ENCODE measurements at regions not wholly inside any gene's neighbourhood (a gene's known extent, or its start where the extent isn't known, plus 50 kb on each side); places are given as distances from the start of the nearest gene placed in this dataset.
"Not testable (repeated sequence)": the region's sequence is repeated elsewhere in the genome, so short reads cannot be mapped to it uniquely, and the experiment has no call there.

GRCh38 chr2:67182884-67183283, 214.2 kb upstream of the ETAA1 start:
- no peak for DNase-seq (ENCODE audit: low spot score)

- no peak for DNase-seq (ENCODE audit: low spot score)
Observed at GRCh38 chr2:67186326-67186725, 210.8 kb upstream of the ETAA1 start.

GRCh38 chr2:67186871-67187270, 210.3 kb upstream of the ETAA1 start:
- DNase-seq (ENCODE audit: low spot score) = no peak

GRCh38 chr2:67195327-67195726, 201.8 kb upstream of the ETAA1 start:
- not testable (repeated sequence) for DNase-seq (ENCODE audit: low spot score)

- no peak for DNase-seq (ENCODE audit: low spot score)
Observed at GRCh38 chr2:67201521-67201920, 195.6 kb upstream of the ETAA1 start.

- DNase-seq (ENCODE audit: low spot score) = no peak
Observed at GRCh38 chr2:67204349-67204748, 192.8 kb upstream of the ETAA1 start.

GRCh38 chr2:67208887-67209500, 188.1 kb upstream of the ETAA1 start:
- no peak for DNase-seq (ENCODE audit: low spot score)

- DNase-seq (ENCODE audit: low spot score) = no peak
Observed at GRCh38 chr2:67210430-67210829, 186.7 kb upstream of the ETAA1 start.

GRCh38 chr2:67212203-67212602, 184.9 kb upstream of the ETAA1 start:
- DNase-seq (ENCODE audit: low spot score) = no peak

GRCh38 chr2:67213270-67213670, 183.9 kb upstream of the ETAA1 start:
- no peak for DNase-seq (ENCODE audit: low spot score)

GRCh38 chr2:67213677-67214402, 183.3 kb upstream of the ETAA1 start:
- no peak for DNase-seq (ENCODE audit: low spot score)

GRCh38 chr2:67214585-67215185, 182.4 kb upstream of the ETAA1 start:
- no peak for DNase-seq (ENCODE audit: low spot score)

- peak; percentile 50 for DNase-seq (ENCODE audit: low spot score)
Observed at GRCh38 chr2:67215214-67216055, 181.7 kb upstream of the ETAA1 start.

- DNase-seq (ENCODE audit: low spot score) = no peak
Observed at GRCh38 chr2:67216103-67216502, 181.0 kb upstream of the ETAA1 start.

- no peak for DNase-seq (ENCODE audit: low spot score)
Observed at GRCh38 chr2:67216881-67217280, 180.3 kb upstream of the ETAA1 start.

GRCh38 chr2:67217398-67217797, 179.7 kb upstream of the ETAA1 start:
- DNase-seq (ENCODE audit: low spot score) = no peak

GRCh38 chr2:67218056-67218455, 179.1 kb upstream of the ETAA1 start:
- no peak for DNase-seq (ENCODE audit: low spot score)

- DNase-seq (ENCODE audit: low spot score) = no peak
Observed at GRCh38 chr2:67219651-67220050, 177.5 kb upstream of the ETAA1 start.

- DNase-seq (ENCODE audit: low spot score) = no peak
Observed at GRCh38 chr2:67221266-67221665, 175.9 kb upstream of the ETAA1 start.

- DNase-seq (ENCODE audit: low spot score) = no peak
Observed at GRCh38 chr2:67225287-67225973, 171.7 kb upstream of the ETAA1 start.

- no peak for DNase-seq (ENCODE audit: low spot score)
Observed at GRCh38 chr2:67229706-67230105, 167.4 kb upstream of the ETAA1 start.

- no peak for DNase-seq (ENCODE audit: low spot score)
Observed at GRCh38 chr2:67232936-67233335, 164.2 kb upstream of the ETAA1 start.

Data from ureter (tissue), 1 donor.